Osteoblast (primary cell): ENCODE measurements at regions not wholly inside any gene's neighbourhood (a gene's known extent, or its start where the extent isn't known, plus 50 kb on each side); places are given as distances from the start of the nearest gene placed in this dataset.

Experiments used
- DNase-seq: peaks from one replicate; pipeline ENCODE4 v3.0.0; 2011; ENCODE audit warnings: low spot score, mixed read lengths; ENCODE audit not compliant: insufficient read length; ENCODE audit errors: missing footprints
- H2AFZ ChIP-seq: 2 replicates; pipeline ENCODE4 v1.6.0; 2011; ENCODE audit warnings: mild to moderate bottlenecking, low read length
- H3K27ac ChIP-seq: 2 replicates; pipeline ENCODE4 v1.5.1; 2011; ENCODE audit warnings: mild to moderate bottlenecking, low read depth, low read length, moderate library complexity
- H3K27me3 ChIP-seq: 2 replicates; pipeline ENCODE4 v1.6.0; 2012; ENCODE audit warnings: mild to moderate bottlenecking, control low read depth, inconsistent platforms, low read length, moderate library complexity; ENCODE audit not compliant: insufficient read depth
- H3K36me3 ChIP-seq: 2 replicates; pipeline ENCODE4 v1.5.1; 2011; ENCODE audit warnings: mild to moderate bottlenecking, low read length, control low read depth, moderate library complexity; ENCODE audit not compliant: insufficient read depth
- H3K4me1 ChIP-seq: 2 replicates; pipeline ENCODE4 v1.5.1; 2011; ENCODE audit warnings: mild to moderate bottlenecking, low read length, control low read depth, moderate library complexity; ENCODE audit not compliant: insufficient read depth
- H3K4me2 ChIP-seq: 2 replicates; pipeline ENCODE4 v1.6.0; 2011; ENCODE audit warnings: mild to moderate bottlenecking, low read length; ENCODE audit not compliant: insufficient read depth
- H3K4me3 ChIP-seq: fragments of 200-600 bp; sonication (generic); 3 replicates; pipeline ENCODE4 v1.5.1; 2012; ENCODE audit warnings: mild to moderate bottlenecking, low read length, inconsistent platforms; ENCODE audit not compliant: insufficient read depth
- H3K79me2 ChIP-seq: 2 replicates; pipeline ENCODE4 v1.6.0; 2012; ENCODE audit warnings: mild to moderate bottlenecking, low read length, control low read depth, inconsistent platforms; ENCODE audit not compliant: insufficient read depth
- H3K9me3 ChIP-seq: 2 replicates; pipeline ENCODE4 v1.5.1; 2011; ENCODE audit warnings: low read depth, low read length, control low read depth
- H4K20me1 ChIP-seq: 2 replicates; pipeline ENCODE4 v1.6.0; 2012; ENCODE audit warnings: mild to moderate bottlenecking, low read length, control low read depth; ENCODE audit not compliant: insufficient read depth
- TF ChIP-seq, protein P1 (sequence below): IDR thresholded peaks from 2 replicates; pipeline ENCODE4 v1.5.1; 2011; ENCODE audit warnings: mild to moderate bottlenecking, low read depth, low read length, moderate library complexity; ENCODE audit errors: extremely low read depth

DNA sequence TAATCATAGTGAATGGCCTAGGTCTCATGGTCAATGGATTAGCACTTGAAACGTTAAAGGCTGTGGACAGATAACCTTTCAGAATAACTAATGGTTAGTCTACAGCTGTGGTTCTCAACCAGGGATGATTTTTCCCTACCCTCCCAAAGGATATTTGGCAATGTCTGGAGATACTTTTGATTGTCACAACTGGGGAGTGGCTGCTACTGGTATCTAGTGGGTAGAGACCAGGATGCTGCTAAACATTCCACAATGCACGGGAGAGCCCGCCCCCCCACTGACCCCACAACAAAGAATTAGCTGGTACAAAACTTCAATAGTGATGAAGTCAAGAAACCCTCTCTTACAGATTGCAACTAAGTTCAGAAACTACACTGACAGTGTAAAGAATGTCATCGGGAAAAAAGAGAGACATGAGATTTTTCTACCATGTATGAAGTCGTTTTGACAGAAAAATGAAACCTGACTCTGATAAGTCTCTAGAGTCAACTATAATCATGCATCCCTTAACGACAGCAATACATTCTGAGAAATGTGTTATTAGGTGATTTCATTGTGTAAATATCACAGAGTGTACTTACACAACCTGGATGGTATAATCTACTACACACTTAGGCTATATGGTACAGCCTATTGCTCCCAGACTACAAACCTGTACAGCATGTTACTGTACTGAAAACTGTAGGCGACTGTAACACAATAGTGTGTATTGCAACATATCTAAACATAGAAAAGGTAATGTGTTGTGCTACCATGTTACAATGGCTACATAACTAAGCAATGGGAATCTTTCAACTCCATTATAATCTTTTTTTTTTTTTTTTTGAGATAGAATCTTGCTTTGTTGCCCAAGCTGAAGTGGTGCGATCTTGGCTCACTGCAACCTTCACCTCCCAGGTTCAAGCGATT, 49.7 kb upstream of the PRDX6 start:
- peaks cover 38% of the 10 kb centered on the region for H3K4me1 ChIP-seq
- no peak overlapping the region for H3K4me2 ChIP-seq
- no peaks in the 10 kb centered on the region for H3K36me3 ChIP-seq
- H3K9me3 ChIP-seq = no peaks in the 10 kb centered on the region
- H3K27ac ChIP-seq = no peak overlapping the region
- H4K20me1 ChIP-seq = no peaks in the 10 kb centered on the region
- no peaks in the 10 kb centered on the region for H3K79me2 ChIP-seq
- H2AFZ ChIP-seq = no peak overlapping the region
- no peak for DNase-seq
- H3K4me3 ChIP-seq = no peak overlapping the region
- no peaks in the 10 kb centered on the region for H3K27me3 ChIP-seq
- TF ChIP-seq, protein P1, sequence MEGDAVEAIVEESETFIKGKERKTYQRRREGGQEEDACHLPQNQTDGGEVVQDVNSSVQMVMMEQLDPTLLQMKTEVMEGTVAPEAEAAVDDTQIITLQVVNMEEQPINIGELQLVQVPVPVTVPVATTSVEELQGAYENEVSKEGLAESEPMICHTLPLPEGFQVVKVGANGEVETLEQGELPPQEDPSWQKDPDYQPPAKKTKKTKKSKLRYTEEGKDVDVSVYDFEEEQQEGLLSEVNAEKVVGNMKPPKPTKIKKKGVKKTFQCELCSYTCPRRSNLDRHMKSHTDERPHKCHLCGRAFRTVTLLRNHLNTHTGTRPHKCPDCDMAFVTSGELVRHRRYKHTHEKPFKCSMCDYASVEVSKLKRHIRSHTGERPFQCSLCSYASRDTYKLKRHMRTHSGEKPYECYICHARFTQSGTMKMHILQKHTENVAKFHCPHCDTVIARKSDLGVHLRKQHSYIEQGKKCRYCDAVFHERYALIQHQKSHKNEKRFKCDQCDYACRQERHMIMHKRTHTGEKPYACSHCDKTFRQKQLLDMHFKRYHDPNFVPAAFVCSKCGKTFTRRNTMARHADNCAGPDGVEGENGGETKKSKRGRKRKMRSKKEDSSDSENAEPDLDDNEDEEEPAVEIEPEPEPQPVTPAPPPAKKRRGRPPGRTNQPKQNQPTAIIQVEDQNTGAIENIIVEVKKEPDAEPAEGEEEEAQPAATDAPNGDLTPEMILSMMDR = no peak
